Adrenal gland (tissue), 5 donors: ENCODE measurements at regions not wholly inside any gene's neighbourhood (a gene's known extent, or its start where the extent isn't known, plus 50 kb on each side); places are given as distances from the start of the nearest gene placed in this dataset.

ENCODE experiments used
- POLR2A ChIP-seq, 2 donors: fragments of 450-650 bp; IDR thresholded peaks; one replicate each; pipeline ENCODE4 v1.6.1; 2017; ENCODE audit warnings: antibody characterized with exemption in 2 of 2, mild to moderate bottlenecking in 2 of 2, moderate library complexity in 1 of 2
- TF ChIP-seq, protein P1 (sequence below), 6 experiments: fragments of 450-650 bp in 4 of 6; fragments of 200-600 bp in 2 of 6; sonication (generic) in 1 of 6; IDR thresholded peaks; 1 replicate in 5 of 6; 2 replicates in 1 of 6; pipeline versions ENCODE4 v1.5.1 to v1.8.0; 2016 to 2021; ENCODE audit warnings: antibody characterized with exemption in 6 of 6, mild to moderate bottlenecking in 2 of 6, moderate library complexity in 1 of 6
- donor health status: DM: no; HTN: no; CAD: no.

DNA sequence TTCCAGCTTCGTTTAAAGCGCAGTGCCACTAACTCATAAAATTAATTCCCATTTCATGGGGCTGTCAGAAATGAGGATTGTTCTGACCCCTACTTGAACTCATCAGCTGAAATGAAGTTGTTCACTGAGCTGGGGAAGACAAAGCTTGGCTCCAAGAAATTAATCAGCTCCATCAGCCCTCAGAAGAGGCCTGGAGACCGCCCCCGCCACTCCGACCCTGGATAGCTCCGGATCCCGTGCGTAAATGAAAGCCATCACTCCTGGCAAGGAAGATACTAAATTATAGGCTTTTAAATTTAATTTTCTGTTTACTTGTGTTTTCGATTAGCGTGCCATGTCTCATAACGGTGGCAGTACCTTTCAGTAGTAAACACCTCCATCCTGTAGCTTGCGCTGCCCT lies 142.8 kb upstream of the IRX2 start:
- TF ChIP-seq, protein P1, sequence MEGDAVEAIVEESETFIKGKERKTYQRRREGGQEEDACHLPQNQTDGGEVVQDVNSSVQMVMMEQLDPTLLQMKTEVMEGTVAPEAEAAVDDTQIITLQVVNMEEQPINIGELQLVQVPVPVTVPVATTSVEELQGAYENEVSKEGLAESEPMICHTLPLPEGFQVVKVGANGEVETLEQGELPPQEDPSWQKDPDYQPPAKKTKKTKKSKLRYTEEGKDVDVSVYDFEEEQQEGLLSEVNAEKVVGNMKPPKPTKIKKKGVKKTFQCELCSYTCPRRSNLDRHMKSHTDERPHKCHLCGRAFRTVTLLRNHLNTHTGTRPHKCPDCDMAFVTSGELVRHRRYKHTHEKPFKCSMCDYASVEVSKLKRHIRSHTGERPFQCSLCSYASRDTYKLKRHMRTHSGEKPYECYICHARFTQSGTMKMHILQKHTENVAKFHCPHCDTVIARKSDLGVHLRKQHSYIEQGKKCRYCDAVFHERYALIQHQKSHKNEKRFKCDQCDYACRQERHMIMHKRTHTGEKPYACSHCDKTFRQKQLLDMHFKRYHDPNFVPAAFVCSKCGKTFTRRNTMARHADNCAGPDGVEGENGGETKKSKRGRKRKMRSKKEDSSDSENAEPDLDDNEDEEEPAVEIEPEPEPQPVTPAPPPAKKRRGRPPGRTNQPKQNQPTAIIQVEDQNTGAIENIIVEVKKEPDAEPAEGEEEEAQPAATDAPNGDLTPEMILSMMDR (IDR thresholded peaks at IDR 0.05): no peak
- no peak for TF ChIP-seq POLR2A (IDR thresholded peaks at IDR 0.05)
